ENCODE measurements at regions not wholly inside any gene's neighbourhood (a gene's known extent, or its start where the extent isn't known, plus 50 kb on each side); places are given as distances from the start of the nearest gene placed in this dataset.

- no peak for TF ChIP-seq CTCF (IDR thresholded peaks at IDR 0.05; ENCODE audit: low read length)
- TF ChIP-seq EZH2 (optimal IDR thresholded peaks at IDR 0.05; ENCODE audit: low read depth, low read length) = no peak
These were observed 612.3 kb downstream of the BNC2 start for GRCh38 chr9:16258191-16258590.

Measured in MM.1S (cell line).